HFFc6 (cell line): ENCODE measurements at regions not wholly inside any gene's neighbourhood (a gene's known extent, or its start where the extent isn't known, plus 50 kb on each side); places are given as distances from the start of the nearest gene placed in this dataset.
"Not testable (repeated sequence)": the region's sequence is repeated elsewhere in the genome, so short reads cannot be mapped to it uniquely, and the experiment has no call there.

Experiments
- DNase-seq: peaks from one replicate; pipeline ENCODE4 v3.0.0-alpha.2; 2018
- H3K27ac Mint-ChIP-seq: 2 replicates; pipeline ENCODE4 v1.8.0; 2020; ENCODE audit warnings: mild to moderate bottlenecking, mixed read lengths
- H3K27me3 Mint-ChIP-seq: 2 replicates; pipeline ENCODE4 v1.8.0; 2021; ENCODE audit warnings: mild to moderate bottlenecking, moderate library complexity, mixed read lengths; ENCODE audit not compliant: insufficient read depth
- H3K36me3 Mint-ChIP-seq: 2 replicates; pipeline ENCODE4 v1.8.0; 2021; ENCODE audit warnings: low read depth, mixed read lengths
- H3K4me1 Mint-ChIP-seq: 2 replicates; pipeline ENCODE4 v1.8.0; 2020; ENCODE audit warnings: low read depth, mixed read lengths
- H3K4me3 Mint-ChIP-seq: 2 replicates; pipeline ENCODE4 v1.8.0; 2020; ENCODE audit warnings: mild to moderate bottlenecking, moderate library complexity, mixed read lengths
- H3K9me3 Mint-ChIP-seq: 2 replicates; pipeline ENCODE4 v1.8.0; 2020; ENCODE audit warnings: mild to moderate bottlenecking, mixed read lengths
- CTCF ChIP-seq: fragments of 200-600 bp; sonication (generic); IDR thresholded peaks from 2 replicates; pipeline ENCODE4 v1.5.0; 2021; ENCODE audit warnings: antibody characterized with exemption, mild to moderate bottlenecking

- H3K4me3 Mint-ChIP-seq, result no peak overlapping the region
- no peak overlapping the region for H3K27ac Mint-ChIP-seq
- no peak for TF ChIP-seq CTCF
- H3K36me3 Mint-ChIP-seq, result no peaks in the 10 kb centered on the region
- no peak for DNase-seq
- H3K27me3 Mint-ChIP-seq, result no peaks in the 10 kb centered on the region
- H3K9me3 Mint-ChIP-seq, result peaks cover 27% of the 10 kb centered on the region
- H3K4me1 Mint-ChIP-seq, result no peaks in the 10 kb centered on the region
Observed at GRCh38 chr3:152909180-152909883, 74.4 kb downstream of the P2RY1 start.

- no peaks in the 10 kb centered on the region for H3K36me3 Mint-ChIP-seq
Observed at GRCh38 chr3:152910211-152910610, 75.3 kb downstream of the P2RY1 start.

GRCh38 chr3:152910966-152911365 lies 76.0 kb downstream of the P2RY1 start:
- Mint-ChIP-seq H3K9me3 (peaks cover 28% of the 10 kb centered on the region), H3K27me3 (no peaks in the 10 kb centered on the region), H3K27ac (no peak overlapping the region), H3K4me3 (no peak overlapping the region), H3K36me3 (no peaks in the 10 kb centered on the region), H3K4me1 (no peaks in the 10 kb centered on the region)
- TF ChIP-seq CTCF, result no peak
- no peak for DNase-seq

More at GRCh38 chr3:152910211-152910610, 75.3 kb downstream of the P2RY1 start:
- no peak for DNase-seq
- no peaks in the 10 kb centered on the region for H3K4me1 Mint-ChIP-seq
- TF ChIP-seq CTCF, result no peak
- H3K4me3 Mint-ChIP-seq, result no peak overlapping the region
- H3K27me3 Mint-ChIP-seq, result no peaks in the 10 kb centered on the region
- H3K27ac Mint-ChIP-seq, result no peak overlapping the region
- H3K9me3 Mint-ChIP-seq, result peaks cover 23% of the 10 kb centered on the region

- not testable (repeated sequence) for H3K27ac Mint-ChIP-seq, H3K4me3 Mint-ChIP-seq, DNase-seq, H3K36me3 Mint-ChIP-seq, H3K27me3 Mint-ChIP-seq, H3K4me1 Mint-ChIP-seq
- H3K9me3 Mint-ChIP-seq, result peaks cover 29% of the 10 kb centered on the region
Observed at GRCh38 chr3:152914743-152915142, 79.8 kb downstream of the P2RY1 start.

- Mint-ChIP-seq H3K4me1 (no peaks in the 10 kb centered on the region), H3K27me3 (no peaks in the 10 kb centered on the region), H3K27ac (no peak overlapping the region), H3K4me3 (no peak overlapping the region), H3K36me3 (no peaks in the 10 kb centered on the region), H3K9me3 (peaks cover 29% of the 10 kb centered on the region)
- TF ChIP-seq CTCF, result no peak
- no peak for DNase-seq
Observed at GRCh38 chr3:152915695-152916094, 80.8 kb downstream of the P2RY1 start.

- H3K27me3 Mint-ChIP-seq, result no peaks in the 10 kb centered on the region
- no peaks in the 10 kb centered on the region for H3K36me3 Mint-ChIP-seq
- H3K4me1 Mint-ChIP-seq, result no peaks in the 10 kb centered on the region
- DNase-seq, result no peak
- H3K9me3 Mint-ChIP-seq, result peaks cover 28% of the 10 kb centered on the region
- H3K4me3 Mint-ChIP-seq, result no peak overlapping the region
- TF ChIP-seq CTCF, result no peak
- no peak overlapping the region for H3K27ac Mint-ChIP-seq
Observed at GRCh38 chr3:152916753-152917279, 81.9 kb downstream of the P2RY1 start.
